ENCODE measurements at regions not wholly inside any gene's neighbourhood (a gene's known extent, or its start where the extent isn't known, plus 50 kb on each side); places are given as distances from the start of the nearest gene placed in this dataset.
A peak's percentile ranks its signal among the peaks of the same experiment; 100 is the strongest.

DNA sequence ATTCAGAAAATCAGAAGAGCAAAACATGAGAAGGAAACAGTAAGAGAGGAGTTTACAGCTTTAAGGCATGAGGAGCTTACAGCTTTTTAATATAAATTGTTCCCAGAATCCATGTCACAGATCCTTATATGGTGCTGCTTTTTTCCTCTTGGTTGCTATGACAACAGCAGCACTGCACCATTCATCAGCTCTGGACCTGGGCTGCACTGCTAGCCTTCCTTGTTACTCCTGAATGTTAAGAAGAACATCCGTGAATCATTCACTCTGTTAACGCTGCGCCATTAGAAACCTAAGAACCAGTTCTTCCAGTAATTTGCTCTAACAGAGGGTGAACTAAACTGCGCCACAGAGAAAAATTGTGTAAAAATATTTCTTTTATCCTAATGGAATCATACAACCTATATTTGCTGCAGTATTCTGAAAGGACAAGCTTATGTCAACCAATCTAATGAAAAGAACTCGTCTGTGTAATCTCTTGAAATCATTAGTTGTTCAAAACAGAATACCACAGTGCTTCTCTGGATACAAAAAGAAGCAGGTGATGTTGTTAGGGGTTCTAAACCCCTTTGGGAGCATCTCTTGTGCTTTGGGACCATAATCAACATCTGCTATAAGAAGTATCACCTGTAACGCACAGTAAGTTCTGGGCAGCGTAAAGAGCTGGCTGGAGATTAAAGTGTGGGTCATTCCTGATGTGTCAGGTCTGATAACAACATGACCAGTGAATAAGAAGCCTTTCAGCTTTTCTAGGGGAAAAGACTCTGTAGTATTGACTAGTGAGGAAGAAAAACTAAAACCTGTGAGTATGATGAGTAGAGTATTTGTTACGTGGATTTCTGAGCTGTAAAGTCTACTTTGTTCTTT lies 151.2 kb downstream of the TANC2 start:
- H3K4me1 ChIP-seq: no peaks in the 10 kb centered on the region
- WGBS (ENCODE audit: missing lambda C conversion rate): 94% methylated on average over 8 of the region's 8 CpGs

DNA sequence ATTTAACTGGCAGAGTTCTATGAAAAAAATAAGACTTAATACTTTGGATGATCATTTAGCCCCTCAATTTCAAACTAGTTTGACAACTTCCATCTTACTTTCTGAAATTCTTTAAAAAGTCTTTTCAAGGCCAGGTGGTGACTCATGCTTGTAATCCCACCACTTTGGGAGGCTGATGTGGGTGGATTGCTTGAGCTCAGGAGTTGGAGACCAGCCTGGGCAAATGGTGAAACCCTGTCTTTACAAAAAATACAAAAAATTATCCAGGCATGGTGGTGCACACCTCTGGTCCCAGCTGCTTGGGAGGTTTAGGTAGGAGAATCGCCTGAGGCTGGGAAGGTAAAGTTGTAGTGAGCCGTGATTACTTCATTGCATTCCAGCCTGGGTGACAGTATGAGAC lies 154.4 kb downstream of the TANC2 start:
- CTCF ChIA-PET: interaction anchor here (1.2 kb wide), 1 partner anchor 15 kb away, joined by 3 read pairs; no protein-coding TSS in a partner anchor
- Histone ChIP-seq H3K9me3 (no peaks in the 10 kb centered on the region), H3K4me3 (no peak overlapping the region), H3K4me1 (no peaks in the 10 kb centered on the region), H3K4me2 (no peak overlapping the region), H3K27ac (no peak overlapping the region)
- POLR2A ChIA-PET: no interaction called here
- no peak for FAIRE-seq
- no peak for ATAC-seq
- DNase-seq (ENCODE audit: low read depth in 1 of 2, low spot score in 1 of 2): no peak
- WGBS (ENCODE audit: missing lambda C conversion rate): 87% methylated on average over 2 of the region's 2 CpGs
- TF ChIP-seq KDM5A (IDR thresholded peaks at IDR 0.05) (no peak), RFX5 (IDR thresholded peaks at IDR 0.05) (no peak), FOSL2 (IDR thresholded peaks at IDR 0.05) (no peak), FOSL2 (CRISPR knock-in tag; IDR thresholded peaks at IDR 0.05) (peak; percentile 28; the same call in 1 of the 2 replicates), JUN (IDR thresholded peaks at IDR 0.05) (no peak), FOSB (CRISPR knock-in tag; IDR thresholded peaks at IDR 0.05) (no peak)
- TF ChIP-seq, protein P1, sequence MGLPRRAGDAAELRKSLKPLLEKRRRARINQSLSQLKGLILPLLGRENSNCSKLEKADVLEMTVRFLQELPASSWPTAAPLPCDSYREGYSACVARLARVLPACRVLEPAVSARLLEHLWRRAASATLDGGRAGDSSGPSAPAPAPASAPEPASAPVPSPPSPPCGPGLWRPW (IDR thresholded peaks at IDR 0.05): no peak

More for the DNA sequence above, 151.2 kb downstream of the TANC2 start:
- CTCF ChIA-PET: interaction anchor here (0.6 to 2.0 kb wide), 6 partner anchors 9 to 289 kb away, joined by 3 to 10 read pairs (median 4); no protein-coding TSS in a partner anchor
- DNase-seq (ENCODE audit: low read depth in 1 of 2, low spot score in 1 of 2) (peak in 1 of 2 experiments; percentile 17), ATAC-seq (peak in 1 of 2 experiments; percentile 61; a peak in 3 of 6 replicates), FAIRE-seq (no peak)
- H3K4me2 ChIP-seq: no peak overlapping the region
- H3K27ac ChIP-seq: no peak overlapping the region
- H3K9me3 ChIP-seq: no peaks in the 10 kb centered on the region
- H3K4me3 ChIP-seq: no peak overlapping the region
- no peak for TF ChIP-seq NFE2L2 (conservative IDR thresholded peaks at IDR 0.05; ENCODE audit: low read length)
- TF ChIP-seq PHF8 (IDR thresholded peaks at IDR 0.05; ENCODE audit: borderline replicate concordance, low read depth): no peak
- TF ChIP-seq CBX8 (IDR thresholded peaks at IDR 0.05): no peak
- no peak for TF ChIP-seq MAFK (IDR thresholded peaks at IDR 0.05; ENCODE audit: partially characterized antibody)
- TF ChIP-seq FOXS1 (CRISPR knock-in tag; IDR thresholded peaks at IDR 0.05): no peak
- POLR2A ChIA-PET: interaction anchor here (0.7 kb wide), 1 partner anchor 326 kb away, joined by 3 read pairs; no protein-coding TSS in a partner anchor

DNA sequence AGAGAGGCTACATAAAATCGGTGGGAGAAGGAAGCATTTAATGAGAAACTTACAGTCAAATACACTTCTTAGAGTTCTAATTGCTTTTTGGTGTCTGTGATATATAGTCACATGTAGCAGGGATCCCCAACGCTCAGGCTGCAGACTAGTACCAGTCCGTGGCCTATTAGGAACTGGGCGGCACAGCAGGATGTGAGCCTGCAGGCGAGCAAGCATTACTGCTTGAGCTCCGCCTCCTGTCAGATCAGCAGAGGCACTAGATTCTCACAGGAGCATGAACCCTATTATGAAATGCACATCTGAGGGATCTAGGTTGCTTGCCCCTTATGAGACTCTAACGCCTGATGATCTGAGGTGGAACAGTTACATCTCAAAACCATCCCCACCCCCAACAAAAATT lies 158.5 kb downstream of the TANC2 start:
- no peak overlapping the region for H3K27ac ChIP-seq
- ChIA-PET CTCF (no interaction called here), POLR2A (no interaction called here)
- no peak for FAIRE-seq
- no peak overlapping the region for H3K4me3 ChIP-seq
- H3K4me2 ChIP-seq: no peak overlapping the region
- 86% methylated on average over 7 of the region's 7 CpGs for WGBS (ENCODE audit: missing lambda C conversion rate)
- H3K9me3 ChIP-seq: no peaks in the 10 kb centered on the region
- DNase-seq (ENCODE audit: low read depth in 1 of 2, low spot score in 1 of 2): peak in 1 of 2 experiments; percentile 7
- TF ChIP-seq, protein P2, sequence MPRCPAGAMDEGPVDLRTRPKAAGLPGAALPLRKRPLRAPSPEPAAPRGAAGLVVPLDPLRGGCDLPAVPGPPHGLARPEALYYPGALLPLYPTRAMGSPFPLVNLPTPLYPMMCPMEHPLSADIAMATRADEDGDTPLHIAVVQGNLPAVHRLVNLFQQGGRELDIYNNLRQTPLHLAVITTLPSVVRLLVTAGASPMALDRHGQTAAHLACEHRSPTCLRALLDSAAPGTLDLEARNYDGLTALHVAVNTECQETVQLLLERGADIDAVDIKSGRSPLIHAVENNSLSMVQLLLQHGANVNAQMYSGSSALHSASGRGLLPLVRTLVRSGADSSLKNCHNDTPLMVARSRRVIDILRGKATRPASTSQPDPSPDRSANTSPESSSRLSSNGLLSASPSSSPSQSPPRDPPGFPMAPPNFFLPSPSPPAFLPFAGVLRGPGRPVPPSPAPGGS (IDR thresholded peaks at IDR 0.05): no peak
- TF ChIP-seq, protein P3, sequence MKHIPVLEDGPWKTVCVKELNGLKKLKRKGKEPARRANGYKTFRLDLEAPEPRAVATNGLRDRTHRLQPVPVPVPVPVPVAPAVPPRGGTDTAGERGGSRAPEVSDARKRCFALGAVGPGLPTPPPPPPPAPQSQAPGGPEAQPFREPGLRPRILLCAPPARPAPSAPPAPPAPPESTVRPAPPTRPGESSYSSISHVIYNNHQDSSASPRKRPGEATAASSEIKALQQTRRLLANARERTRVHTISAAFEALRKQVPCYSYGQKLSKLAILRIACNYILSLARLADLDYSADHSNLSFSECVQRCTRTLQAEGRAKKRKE (CRISPR knock-in tag; IDR thresholded peaks at IDR 0.05; ENCODE audit: low read depth): no peak
- peak; percentile 74 for ATAC-seq
- peaks cover 6% of the 10 kb centered on the region; the same call in 1 of the 3 replicates for H3K4me1 ChIP-seq

DNA sequence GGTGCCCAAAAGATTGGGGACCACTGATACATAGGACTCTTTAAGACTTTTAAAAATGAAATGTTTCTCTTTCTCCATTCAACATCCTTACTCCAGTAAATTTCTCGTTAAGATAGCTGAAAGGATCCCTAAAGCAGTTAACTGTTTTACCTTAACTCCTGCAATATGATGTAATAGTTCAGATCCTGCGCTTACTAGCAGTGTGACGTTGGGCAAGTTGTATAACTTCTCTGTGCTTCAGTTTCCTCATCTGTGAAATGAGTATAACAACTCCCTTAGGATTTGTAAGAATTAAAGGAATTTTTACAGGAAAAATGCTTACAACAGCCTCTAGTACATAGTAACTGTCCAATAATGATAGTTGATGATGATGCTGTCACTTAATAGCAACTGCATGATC lies 158.9 kb downstream of the TANC2 start:
- DNase-seq (ENCODE audit: low read depth in 1 of 2, low spot score in 1 of 2) (no peak), ATAC-seq (no peak), FAIRE-seq (peak; percentile 7)
- H3K27ac ChIP-seq: no peak overlapping the region
- H3K4me3 ChIP-seq: no peak overlapping the region
- ChIA-PET POLR2A (no interaction called here), CTCF (interaction anchor here (2.1 kb wide), 1 partner anchor 10 kb away, joined by 5 read pairs; no protein-coding TSS in a partner anchor)
- peaks cover 6% of the 10 kb centered on the region; the same call in 1 of the 3 replicates for H3K4me1 ChIP-seq
- no peak overlapping the region for H3K4me2 ChIP-seq
- 90% methylated on average over 3 of the region's 3 CpGs for WGBS (ENCODE audit: missing lambda C conversion rate)
- no peaks in the 10 kb centered on the region for H3K9me3 ChIP-seq
- no peak for TF ChIP-seq FOXS1 (CRISPR knock-in tag; IDR thresholded peaks at IDR 0.05)
- no peak for TF ChIP-seq ZFP36 (IDR thresholded peaks at IDR 0.05; ENCODE audit: borderline replicate concordance, partially characterized antibody)
- no peak for TF ChIP-seq BHLHE40 (IDR thresholded peaks at IDR 0.05; ENCODE audit: low read depth, low read length)
- TF ChIP-seq, protein P4, sequence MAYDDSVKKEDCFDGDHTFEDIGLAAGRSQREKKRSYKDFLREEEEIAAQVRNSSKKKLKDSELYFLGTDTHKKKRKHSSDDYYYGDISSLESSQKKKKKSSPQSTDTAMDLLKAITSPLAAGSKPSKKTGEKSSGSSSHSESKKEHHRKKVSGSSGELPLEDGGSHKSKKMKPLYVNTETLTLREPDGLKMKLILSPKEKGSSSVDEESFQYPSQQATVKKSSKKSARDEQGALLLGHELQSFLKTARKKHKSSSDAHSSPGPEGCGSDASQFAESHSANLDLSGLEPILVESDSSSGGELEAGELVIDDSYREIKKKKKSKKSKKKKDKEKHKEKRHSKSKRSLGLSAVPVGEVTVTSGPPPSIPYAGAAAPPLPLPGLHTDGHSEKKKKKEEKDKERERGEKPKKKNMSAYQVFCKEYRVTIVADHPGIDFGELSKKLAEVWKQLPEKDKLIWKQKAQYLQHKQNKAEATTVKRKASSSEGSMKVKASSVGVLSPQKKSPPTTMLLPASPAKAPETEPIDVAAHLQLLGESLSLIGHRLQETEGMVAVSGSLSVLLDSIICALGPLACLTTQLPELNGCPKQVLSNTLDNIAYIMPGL (CRISPR knock-in tag; IDR thresholded peaks at IDR 0.05; ENCODE audit: borderline replicate concordance): no peak
- TF ChIP-seq RCOR1 (IDR thresholded peaks at IDR 0.05; ENCODE audit: low read depth, low read length): no peak
- TF ChIP-seq TFCP2L1 (CRISPR knock-in tag; IDR thresholded peaks at IDR 0.05): no peak
- TF ChIP-seq RARB (CRISPR knock-in tag; IDR thresholded peaks at IDR 0.05): no peak
- no peak for TF ChIP-seq PHF8 (IDR thresholded peaks at IDR 0.05; ENCODE audit: borderline replicate concordance, low read depth)
- no peak for TF ChIP-seq EP300 (IDR thresholded peaks at IDR 0.05)
- TF ChIP-seq HDAC2 (IDR thresholded peaks at IDR 0.05): no peak
- TF ChIP-seq, protein P5, sequence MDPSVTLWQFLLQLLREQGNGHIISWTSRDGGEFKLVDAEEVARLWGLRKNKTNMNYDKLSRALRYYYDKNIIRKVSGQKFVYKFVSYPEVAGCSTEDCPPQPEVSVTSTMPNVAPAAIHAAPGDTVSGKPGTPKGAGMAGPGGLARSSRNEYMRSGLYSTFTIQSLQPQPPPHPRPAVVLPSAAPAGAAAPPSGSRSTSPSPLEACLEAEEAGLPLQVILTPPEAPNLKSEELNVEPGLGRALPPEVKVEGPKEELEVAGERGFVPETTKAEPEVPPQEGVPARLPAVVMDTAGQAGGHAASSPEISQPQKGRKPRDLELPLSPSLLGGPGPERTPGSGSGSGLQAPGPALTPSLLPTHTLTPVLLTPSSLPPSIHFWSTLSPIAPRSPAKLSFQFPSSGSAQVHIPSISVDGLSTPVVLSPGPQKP (IDR thresholded peaks at IDR 0.05; ENCODE audit: low read depth, low read length): no peak
- TF ChIP-seq, protein P2 (IDR thresholded peaks at IDR 0.05): no peak

Data from A549 (cell line).